Memory B cell (primary cell): ENCODE measurements at regions not wholly inside any gene's neighbourhood (a gene's known extent, or its start where the extent isn't known, plus 50 kb on each side); places are given as distances from the start of the nearest gene placed in this dataset.

Experiments used
- ATAC-seq: fragments of 150-1000 bp; cut with Tn5 transposase; 2 replicates; pipeline ENCODE4 v1.10.0; 2021; ENCODE audit warnings: low read depth, mild to moderate bottlenecking, moderate library complexity
- DNase-seq, 2 donors: peaks; one replicate each; pipeline ENCODE4 v3.0.0; 2022; ENCODE audit warnings: low spot score in 2 of 2
- H3K27ac Mint-ChIP-seq: one replicate; pipeline ENCODE4 v1.8.0; 2022; ENCODE audit warnings: mild to moderate bottlenecking, moderate library complexity, mixed read lengths
- H3K27me3 Mint-ChIP-seq: one replicate; pipeline ENCODE4 v1.8.0; 2022; ENCODE audit warnings: mixed read lengths
- H3K36me3 Mint-ChIP-seq: one replicate; pipeline ENCODE4 v1.8.0; 2022; ENCODE audit warnings: mild to moderate bottlenecking, mixed read lengths
- H3K4me1 Mint-ChIP-seq: one replicate; pipeline ENCODE4 v1.8.0; 2022; ENCODE audit warnings: mixed read lengths
- H3K4me3 Mint-ChIP-seq: one replicate; pipeline ENCODE4 v1.8.0; 2022; ENCODE audit warnings: mild to moderate bottlenecking, moderate library complexity, mixed read lengths
- H3K9me3 Mint-ChIP-seq: one replicate; pipeline ENCODE4 v1.8.0; 2022; ENCODE audit warnings: mixed read lengths

DNA sequence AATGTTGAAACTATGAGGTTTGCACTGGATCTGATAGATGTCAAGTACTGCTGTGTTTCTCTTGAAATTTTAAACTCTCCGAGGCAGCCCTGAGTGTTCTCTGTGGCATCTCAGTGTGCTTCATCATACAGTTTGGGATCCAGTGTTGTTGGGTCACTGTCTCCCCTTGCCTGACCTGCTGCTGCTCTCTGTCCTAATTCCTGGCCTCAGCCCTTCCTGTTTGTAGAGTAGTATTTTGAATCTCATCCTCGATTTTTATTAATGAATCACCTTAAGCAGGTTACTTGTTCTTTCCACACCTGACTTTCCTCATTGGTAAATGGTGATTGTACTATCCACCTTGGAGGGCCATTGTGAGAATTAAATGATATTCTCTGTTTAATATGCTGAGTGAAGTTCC lies 70.7 kb upstream of the PAX6 start:
- Mint-ChIP-seq H3K36me3 (no peaks in the 10 kb centered on the region), H3K27ac (no peak overlapping the region), H3K4me3 (no peak overlapping the region), H3K4me1 (no peaks in the 10 kb centered on the region), H3K27me3 (peaks cover 4% of the 10 kb centered on the region), H3K9me3 (peaks cover 1% of the 10 kb centered on the region)
- no peak for ATAC-seq
- no peak for DNase-seq

GRCh38 chr11:31879681-31880080 lies 68.6 kb upstream of the PAX6 start:
- peaks cover 6% of the 10 kb centered on the region for H3K27me3 Mint-ChIP-seq
- no peak overlapping the region for H3K27ac Mint-ChIP-seq
- peaks cover 1% of the 10 kb centered on the region for H3K9me3 Mint-ChIP-seq
- no peak overlapping the region for H3K4me3 Mint-ChIP-seq
- DNase-seq = no peak
- no peaks in the 10 kb centered on the region for H3K4me1 Mint-ChIP-seq
- ATAC-seq = no peak
- no peaks in the 10 kb centered on the region for H3K36me3 Mint-ChIP-seq

DNA sequence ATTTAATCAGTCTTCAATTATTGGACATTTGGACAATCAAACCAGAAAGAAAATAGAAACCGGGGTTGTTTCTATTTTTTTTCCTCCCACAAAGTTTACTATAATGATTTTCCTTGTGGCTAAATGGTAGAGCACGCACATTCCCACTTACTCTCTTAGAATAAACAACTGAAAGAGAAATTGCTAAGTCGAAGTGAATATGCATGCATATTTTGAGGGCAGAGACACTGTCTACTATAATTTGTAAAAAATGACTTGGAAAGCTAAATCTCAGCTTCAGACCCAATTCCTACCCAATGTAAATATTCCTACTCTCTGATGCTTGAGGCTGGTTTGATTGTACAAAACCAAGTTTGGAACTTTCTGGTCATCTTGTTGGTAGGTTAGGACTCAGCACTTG lies 66.7 kb upstream of the PAX6 start:
- no peak overlapping the region for H3K27ac Mint-ChIP-seq
- H3K36me3 Mint-ChIP-seq = no peaks in the 10 kb centered on the region
- no peak overlapping the region for H3K4me3 Mint-ChIP-seq
- no peaks in the 10 kb centered on the region for H3K9me3 Mint-ChIP-seq
- ATAC-seq (no peak), DNase-seq (no peak)
- no peaks in the 10 kb centered on the region for H3K4me1 Mint-ChIP-seq
- H3K27me3 Mint-ChIP-seq = peaks cover 6% of the 10 kb centered on the region

- ATAC-seq (no peak), DNase-seq (no peak)
- no peaks in the 10 kb centered on the region for H3K36me3 Mint-ChIP-seq
- H3K27me3 Mint-ChIP-seq = peaks cover 6% of the 10 kb centered on the region
- no peaks in the 10 kb centered on the region for H3K4me1 Mint-ChIP-seq
- no peak overlapping the region for H3K4me3 Mint-ChIP-seq
- H3K27ac Mint-ChIP-seq = no peak overlapping the region
- no peaks in the 10 kb centered on the region for H3K9me3 Mint-ChIP-seq
Measured at GRCh38 chr11:31877083-31877482, 66.0 kb upstream of the PAX6 start.

- no peaks in the 10 kb centered on the region for H3K4me1 Mint-ChIP-seq
- peaks cover 4% of the 10 kb centered on the region for H3K27me3 Mint-ChIP-seq
- DNase-seq (no peak), ATAC-seq (no peak)
- H3K27ac Mint-ChIP-seq = no peak overlapping the region
- no peaks in the 10 kb centered on the region for H3K9me3 Mint-ChIP-seq
- no peak overlapping the region for H3K4me3 Mint-ChIP-seq
- H3K36me3 Mint-ChIP-seq = no peaks in the 10 kb centered on the region
Measured at GRCh38 chr11:31875866-31876560, 64.9 kb upstream of the PAX6 start.

GRCh38 chr11:31874631-31875191 lies 63.6 kb upstream of the PAX6 start:
- Mint-ChIP-seq H3K4me1 (no peaks in the 10 kb centered on the region), H3K9me3 (no peaks in the 10 kb centered on the region), H3K4me3 (no peak overlapping the region), H3K36me3 (no peaks in the 10 kb centered on the region), H3K27me3 (peaks cover 5% of the 10 kb centered on the region), H3K27ac (no peak overlapping the region)
- ATAC-seq = no peak
- DNase-seq = no peak

DNA sequence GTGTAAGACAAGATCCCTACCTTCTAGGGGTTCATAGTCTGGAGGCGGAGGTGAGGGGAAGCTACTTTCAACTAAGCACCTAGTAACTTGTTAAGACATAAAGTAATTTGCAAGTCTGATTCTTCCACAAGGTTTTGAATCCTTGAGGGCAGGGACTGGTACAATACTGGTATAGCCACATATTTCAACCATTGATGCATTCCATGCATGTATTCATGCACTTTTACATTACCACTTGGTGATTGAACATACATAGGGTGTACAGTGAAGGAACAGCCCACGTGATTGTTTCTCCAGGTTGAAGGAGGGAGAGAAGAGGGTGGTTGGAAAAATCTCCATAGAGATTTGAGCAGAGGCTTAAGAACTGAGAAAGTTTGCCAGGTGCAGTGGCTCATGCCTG lies 62.0 kb upstream of the PAX6 start:
- no peak overlapping the region for H3K4me3 Mint-ChIP-seq
- H3K36me3 Mint-ChIP-seq = no peaks in the 10 kb centered on the region
- DNase-seq (no peak), ATAC-seq (no peak)
- H3K9me3 Mint-ChIP-seq = no peaks in the 10 kb centered on the region
- H3K27ac Mint-ChIP-seq = no peak overlapping the region
- H3K27me3 Mint-ChIP-seq = peaks cover 10% of the 10 kb centered on the region
- no peaks in the 10 kb centered on the region for H3K4me1 Mint-ChIP-seq

DNA sequence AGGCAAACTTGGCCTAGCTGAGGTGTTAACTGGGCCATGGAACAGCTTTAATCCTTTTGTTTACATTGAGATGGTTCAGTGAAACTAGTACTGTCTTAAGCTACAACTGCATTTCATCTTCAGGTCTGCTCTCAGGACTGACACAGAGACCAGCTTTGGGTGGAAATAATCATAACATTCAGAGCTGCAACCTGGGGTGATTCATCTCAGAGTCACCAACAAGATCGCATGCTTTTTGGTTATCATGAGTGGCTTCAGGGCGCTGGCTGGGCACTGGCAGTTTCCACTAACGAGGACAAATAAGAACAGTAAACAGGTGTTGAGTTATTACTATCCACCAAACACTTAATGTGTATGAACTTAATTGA lies 60.9 kb upstream of the PAX6 start:
- no peak overlapping the region for H3K27ac Mint-ChIP-seq
- no peaks in the 10 kb centered on the region for H3K36me3 Mint-ChIP-seq
- H3K4me1 Mint-ChIP-seq = no peaks in the 10 kb centered on the region
- no peaks in the 10 kb centered on the region for H3K9me3 Mint-ChIP-seq
- H3K4me3 Mint-ChIP-seq = no peak overlapping the region
- peaks cover 10% of the 10 kb centered on the region for H3K27me3 Mint-ChIP-seq
- no peak for DNase-seq
- no peak for ATAC-seq

- H3K9me3 Mint-ChIP-seq = no peaks in the 10 kb centered on the region
- peaks cover 11% of the 10 kb centered on the region for H3K27me3 Mint-ChIP-seq
- H3K27ac Mint-ChIP-seq = no peak overlapping the region
- no peaks in the 10 kb centered on the region for H3K4me1 Mint-ChIP-seq
- DNase-seq = no peak
- no peaks in the 10 kb centered on the region for H3K36me3 Mint-ChIP-seq
- ATAC-seq = no peak
- H3K4me3 Mint-ChIP-seq = no peak overlapping the region
Measured at GRCh38 chr11:31871310-31872075, 60.4 kb upstream of the PAX6 start.

DNA sequence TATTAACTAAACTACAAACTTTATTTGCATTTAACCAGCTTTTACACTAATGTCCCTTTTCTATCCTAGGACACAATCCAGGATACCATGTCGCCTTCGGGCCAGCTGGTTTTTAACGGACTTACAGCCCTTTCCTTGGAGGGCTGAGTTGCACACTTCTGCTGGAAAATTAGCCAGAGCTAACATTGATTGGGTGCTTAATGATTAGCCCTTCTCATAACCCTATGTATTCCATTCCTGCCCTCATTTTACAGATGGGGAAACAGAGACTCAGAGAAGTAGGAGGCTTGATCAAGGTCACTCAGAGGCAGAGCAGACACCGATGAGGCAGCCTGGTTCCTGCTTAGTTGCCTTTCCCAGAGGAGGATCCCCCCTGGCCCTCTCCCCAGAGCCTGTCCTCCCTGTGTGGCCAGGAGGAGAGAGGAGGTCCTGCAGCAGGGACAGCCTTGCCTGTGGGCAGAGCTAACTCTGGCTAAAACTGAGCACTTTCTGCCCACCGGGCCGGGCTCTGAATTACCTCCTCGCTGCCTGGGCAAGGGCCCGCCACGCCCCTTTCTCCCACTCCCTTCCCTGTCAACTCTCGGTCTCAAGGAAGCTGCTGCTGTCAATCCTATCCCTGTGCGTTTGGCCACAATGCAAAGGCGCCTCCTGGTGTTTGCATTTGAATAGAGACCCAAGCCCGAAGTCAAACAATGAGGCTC lies 59.6 kb upstream of the PAX6 start:
- Mint-ChIP-seq H3K27ac (no peak overlapping the region), H3K36me3 (no peaks in the 10 kb centered on the region), H3K4me3 (no peak overlapping the region), H3K9me3 (no peaks in the 10 kb centered on the region), H3K27me3 (peaks cover 10% of the 10 kb centered on the region), H3K4me1 (no peaks in the 10 kb centered on the region)
- ATAC-seq = no peak
- DNase-seq = no peak

DNA sequence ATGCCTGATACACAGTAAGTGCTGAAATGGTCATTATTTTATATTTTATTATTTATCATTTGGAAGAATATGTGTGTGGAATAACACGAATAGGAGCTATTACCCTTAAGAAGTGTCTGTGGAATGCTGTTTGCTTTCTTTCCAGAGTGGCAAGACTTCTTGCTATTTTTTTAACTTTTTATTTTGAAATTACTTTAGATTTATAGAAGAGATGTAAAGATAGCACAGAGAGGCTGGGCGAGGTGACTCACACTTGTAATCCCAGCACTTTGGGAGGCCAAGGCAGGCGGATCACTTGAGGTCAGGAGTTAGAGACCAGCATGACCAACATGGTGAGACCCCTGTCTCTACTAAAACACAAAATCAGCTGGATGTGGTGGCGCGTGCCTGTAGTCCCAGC lies 58.9 kb upstream of the PAX6 start:
- H3K27me3 Mint-ChIP-seq = peaks cover 18% of the 10 kb centered on the region

DNA sequence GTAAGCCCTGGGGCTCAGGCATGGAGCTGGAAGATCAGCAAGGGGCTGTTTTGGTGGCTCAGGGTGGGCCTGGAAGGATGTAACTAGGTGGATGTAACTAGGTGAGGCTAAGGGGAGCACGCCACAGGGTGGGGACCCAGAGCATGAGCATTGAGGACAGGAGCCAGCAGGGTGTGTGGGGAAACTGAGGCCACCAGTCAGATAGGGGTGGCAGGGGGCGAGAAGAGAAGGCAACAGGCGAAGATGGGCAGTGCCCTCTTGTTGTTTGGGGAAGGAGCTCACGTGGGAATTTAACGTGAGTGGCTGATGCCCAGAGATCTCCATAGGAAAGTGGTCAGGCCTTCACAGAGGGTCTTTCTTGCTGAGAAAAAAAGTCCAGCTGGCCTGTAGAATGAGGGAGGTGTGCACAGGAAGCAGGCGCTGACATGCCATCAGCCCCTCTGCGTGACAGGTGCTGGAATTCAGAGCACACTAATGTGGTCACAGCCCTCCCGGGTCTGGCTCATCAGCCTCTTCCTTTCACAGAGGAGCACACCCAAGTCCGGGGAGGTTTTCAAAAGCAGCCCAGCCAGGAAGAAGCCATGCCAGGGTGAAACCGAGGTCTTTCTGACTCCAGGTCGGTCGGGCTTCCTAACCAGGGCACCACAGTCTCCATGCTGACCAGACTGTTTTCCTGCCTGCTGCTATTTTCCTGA lies 54.6 kb upstream of the PAX6 start:
- Mint-ChIP-seq H3K4me3 (no peak overlapping the region), H3K9me3 (no peaks in the 10 kb centered on the region), H3K27ac (no peak overlapping the region), H3K27me3 (peaks cover 27% of the 10 kb centered on the region), H3K4me1 (no peaks in the 10 kb centered on the region), H3K36me3 (no peaks in the 10 kb centered on the region)
- no peak for DNase-seq
- ATAC-seq = no peak

More for the DNA sequence above, 58.9 kb upstream of the PAX6 start:
- DNase-seq (no peak), ATAC-seq (no peak)
- Mint-ChIP-seq H3K4me1 (no peaks in the 10 kb centered on the region), H3K27ac (no peak overlapping the region), H3K36me3 (no peaks in the 10 kb centered on the region), H3K9me3 (no peaks in the 10 kb centered on the region), H3K4me3 (no peak overlapping the region)

DNA sequence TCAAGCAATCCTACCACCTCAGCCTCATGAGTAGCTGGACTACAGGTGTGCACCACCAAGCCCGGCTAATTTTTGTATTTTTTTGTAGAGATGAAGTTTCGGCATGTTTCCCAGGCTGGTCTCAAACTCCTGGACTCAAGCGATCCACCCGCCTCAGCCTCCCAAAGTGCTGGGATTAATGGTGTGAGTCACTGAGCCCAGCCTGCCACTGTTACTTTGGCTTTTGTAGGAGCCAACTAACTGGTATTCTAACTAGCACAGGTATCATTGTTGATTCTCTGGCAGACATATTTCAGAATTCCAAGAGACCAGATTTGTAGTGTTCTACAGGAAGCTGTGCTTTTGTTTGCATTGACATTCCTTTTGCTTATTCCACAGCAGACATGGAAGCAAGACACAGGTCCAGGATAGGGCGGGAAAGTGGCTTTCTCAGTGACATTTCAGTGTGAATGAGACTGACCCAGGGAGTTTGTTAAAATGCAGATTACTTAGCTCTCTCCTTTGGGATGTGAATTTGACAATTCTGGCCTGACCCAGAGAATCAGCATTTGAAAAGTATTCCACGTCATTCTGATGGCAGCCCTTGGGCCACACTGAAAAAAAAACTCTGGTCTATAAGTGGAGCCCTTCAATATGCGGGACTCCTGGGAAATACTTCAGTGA lies 52.2 kb upstream of the PAX6 start:
- no peaks in the 10 kb centered on the region for H3K4me1 Mint-ChIP-seq
- H3K27me3 Mint-ChIP-seq = peaks cover 25% of the 10 kb centered on the region
- no peak overlapping the region for H3K4me3 Mint-ChIP-seq
- DNase-seq = no peak
- no peaks in the 10 kb centered on the region for H3K36me3 Mint-ChIP-seq
- H3K27ac Mint-ChIP-seq = no peak overlapping the region
- H3K9me3 Mint-ChIP-seq = no peaks in the 10 kb centered on the region
- no peak for ATAC-seq
